Endothelial cell of umbilical vein (primary cell): ENCODE measurements at regions not wholly inside any gene's neighbourhood (a gene's known extent, or its start where the extent isn't known, plus 50 kb on each side); places are given as distances from the start of the nearest gene placed in this dataset.

Source experiments
- CTCF ChIP-seq, 2 donors: IDR thresholded peaks; 1 replicate in 1 of 2; 2 replicates in 1 of 2; pipeline ENCODE4 v1.5.1; 2011; ENCODE audit warnings: low read length in 2 of 2, mild to moderate bottlenecking in 2 of 2, moderate library complexity in 2 of 2, control low read depth in 1 of 2, inconsistent platforms in 1 of 2, low read depth in 1 of 2; ENCODE audit not compliant: insufficient read depth in 1 of 2; ENCODE audit errors: extremely low read depth in 1 of 2
- EZH2 ChIP-seq: IDR thresholded peaks from 2 replicates; pipeline ENCODE4 v1.6.1; 2012; ENCODE audit warnings: borderline replicate concordance, low read depth, mild to moderate bottlenecking, moderate library complexity, low read length, inconsistent platforms; ENCODE audit not compliant: severe bottlenecking
- GATA2 ChIP-seq: IDR thresholded peaks from 2 replicates; pipeline ENCODE4 v1.7.0; 2011; ENCODE audit warnings: low read depth, mild to moderate bottlenecking, moderate library complexity, mixed read lengths, low read length; ENCODE audit not compliant: insufficient read length, insufficient read depth
- JUN ChIP-seq: IDR thresholded peaks from 2 replicates; pipeline ENCODE4 v1.6.1; 2011; ENCODE audit warnings: borderline replicate concordance, low read depth; ENCODE audit not compliant: insufficient read length, insufficient read depth
- MYC ChIP-seq: IDR thresholded peaks from one replicate; pipeline ENCODE4 v1.6.1; 2011; ENCODE audit warnings: mild to moderate bottlenecking, low read depth, low read length
- POLR2A ChIP-seq: IDR thresholded peaks from 2 replicates; pipeline ENCODE4 v1.6.1; 2012; ENCODE audit warnings: low read depth, mild to moderate bottlenecking, control low read depth, low read length
- POLR2AphosphoS5 ChIP-seq: IDR thresholded peaks from 2 replicates; pipeline ENCODE4 v1.6.1; 2012; ENCODE audit warnings: low read depth, mild to moderate bottlenecking, control low read depth, low read length, moderate library complexity; ENCODE audit not compliant: insufficient read depth

- TF ChIP-seq POLR2AphosphoS5 (no peak), JUN (no peak), POLR2A (no peak), CTCF (IDR thresholded peaks at IDR 0.05; ENCODE audit: extremely low read depth in 1 of 2, insufficient read depth in 1 of 2, low read depth in 1 of 2, low read length in 2 of 2) (no peak), EZH2 (no peak), GATA2 (no peak), MYC (no peak)
These were observed 2073.8 kb upstream of the TENM3 start for GRCh38 chr4:180169394-180169793.
